ENCODE measurements at regions not wholly inside any gene's neighbourhood (a gene's known extent, or its start where the extent isn't known, plus 50 kb on each side); places are given as distances from the start of the nearest gene placed in this dataset.

DNA sequence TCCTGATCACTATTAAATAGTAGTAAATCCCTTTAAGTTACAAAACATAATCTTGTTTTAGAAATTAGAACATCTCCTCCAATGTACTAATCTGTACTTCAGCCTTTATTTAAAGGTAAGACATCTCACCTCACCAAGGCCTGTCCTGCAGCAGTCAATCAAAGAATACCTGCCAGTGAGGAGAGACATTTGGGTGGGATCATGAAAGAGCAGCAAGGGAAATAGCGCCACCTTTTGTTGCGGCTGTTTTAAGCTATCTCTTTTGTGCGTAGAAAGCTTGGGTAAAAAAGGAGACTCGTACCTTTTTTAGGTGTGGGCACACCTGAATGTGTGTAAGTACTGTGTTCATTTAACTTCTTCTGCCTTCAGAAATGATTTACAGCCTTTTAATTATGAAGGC lies 117.8 kb upstream of the TMTC1 start:
- DNase-seq: no peak
- Mint-ChIP-seq H3K4me1 (no peaks in the 10 kb centered on the region), H3K9me3 (no peaks in the 10 kb centered on the region), H3K4me3 (no peak overlapping the region), H3K27ac (no peak overlapping the region), H3K27me3 (ENCODE audit: low read depth, poor library complexity) (peaks cover 3% of the 10 kb centered on the region), H3K36me3 (ENCODE audit: low read depth) (no peaks in the 10 kb centered on the region)
- TF ChIP-seq, protein P1, sequence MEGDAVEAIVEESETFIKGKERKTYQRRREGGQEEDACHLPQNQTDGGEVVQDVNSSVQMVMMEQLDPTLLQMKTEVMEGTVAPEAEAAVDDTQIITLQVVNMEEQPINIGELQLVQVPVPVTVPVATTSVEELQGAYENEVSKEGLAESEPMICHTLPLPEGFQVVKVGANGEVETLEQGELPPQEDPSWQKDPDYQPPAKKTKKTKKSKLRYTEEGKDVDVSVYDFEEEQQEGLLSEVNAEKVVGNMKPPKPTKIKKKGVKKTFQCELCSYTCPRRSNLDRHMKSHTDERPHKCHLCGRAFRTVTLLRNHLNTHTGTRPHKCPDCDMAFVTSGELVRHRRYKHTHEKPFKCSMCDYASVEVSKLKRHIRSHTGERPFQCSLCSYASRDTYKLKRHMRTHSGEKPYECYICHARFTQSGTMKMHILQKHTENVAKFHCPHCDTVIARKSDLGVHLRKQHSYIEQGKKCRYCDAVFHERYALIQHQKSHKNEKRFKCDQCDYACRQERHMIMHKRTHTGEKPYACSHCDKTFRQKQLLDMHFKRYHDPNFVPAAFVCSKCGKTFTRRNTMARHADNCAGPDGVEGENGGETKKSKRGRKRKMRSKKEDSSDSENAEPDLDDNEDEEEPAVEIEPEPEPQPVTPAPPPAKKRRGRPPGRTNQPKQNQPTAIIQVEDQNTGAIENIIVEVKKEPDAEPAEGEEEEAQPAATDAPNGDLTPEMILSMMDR (IDR thresholded peaks at IDR 0.05): no peak

DNA sequence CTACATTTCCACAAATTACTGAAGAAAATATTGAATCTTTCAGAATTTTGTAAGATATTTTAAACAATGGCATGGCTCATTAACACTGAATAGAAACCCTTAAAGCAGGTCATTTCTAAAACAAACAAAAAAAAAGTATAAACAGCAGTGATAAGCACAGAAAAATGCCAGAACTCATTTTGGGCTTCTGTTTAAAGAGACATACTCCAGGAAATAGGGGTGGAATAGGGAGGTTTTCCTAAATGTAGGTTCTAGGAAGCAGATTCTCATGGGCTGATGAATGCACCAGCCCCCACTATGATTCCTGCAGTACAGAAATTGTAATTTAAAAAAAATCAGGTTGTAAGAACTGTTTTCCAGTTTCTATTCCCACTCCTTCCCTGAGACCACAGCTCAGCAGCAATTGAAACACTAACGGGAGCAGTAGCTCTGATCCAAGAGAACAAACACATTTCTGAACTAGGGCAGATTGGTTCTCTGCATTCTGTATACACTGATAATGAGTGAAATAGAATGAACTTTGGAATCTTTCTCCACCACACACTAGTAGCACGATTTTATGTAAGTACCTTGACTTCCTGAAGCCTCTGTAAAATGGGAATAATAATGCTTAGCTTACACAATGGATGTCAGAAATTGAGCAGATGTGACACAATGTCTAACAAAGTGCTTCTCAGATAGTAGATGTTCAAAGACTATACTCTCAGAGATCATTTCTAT lies 115.6 kb upstream of the TMTC1 start:
- Mint-ChIP-seq H3K27me3 (ENCODE audit: low read depth, poor library complexity) (peaks cover 7% of the 10 kb centered on the region), H3K9me3 (no peaks in the 10 kb centered on the region), H3K36me3 (ENCODE audit: low read depth) (no peaks in the 10 kb centered on the region), H3K4me1 (no peaks in the 10 kb centered on the region), H3K4me3 (no peak overlapping the region), H3K27ac (no peak overlapping the region)
- DNase-seq: no peak
- TF ChIP-seq, protein P1 (IDR thresholded peaks at IDR 0.05): no peak

- Mint-ChIP-seq H3K27ac (no peak overlapping the region), H3K4me1 (no peaks in the 10 kb centered on the region), H3K27me3 (ENCODE audit: low read depth, poor library complexity) (peaks cover 7% of the 10 kb centered on the region), H3K9me3 (no peaks in the 10 kb centered on the region), H3K4me3 (no peak overlapping the region), H3K36me3 (ENCODE audit: low read depth) (no peaks in the 10 kb centered on the region)
- DNase-seq: no peak
- TF ChIP-seq, protein P1 (IDR thresholded peaks at IDR 0.05): no peak
Measured at GRCh38 chr12:29895966-29896365, 112.2 kb upstream of the TMTC1 start.

DNA sequence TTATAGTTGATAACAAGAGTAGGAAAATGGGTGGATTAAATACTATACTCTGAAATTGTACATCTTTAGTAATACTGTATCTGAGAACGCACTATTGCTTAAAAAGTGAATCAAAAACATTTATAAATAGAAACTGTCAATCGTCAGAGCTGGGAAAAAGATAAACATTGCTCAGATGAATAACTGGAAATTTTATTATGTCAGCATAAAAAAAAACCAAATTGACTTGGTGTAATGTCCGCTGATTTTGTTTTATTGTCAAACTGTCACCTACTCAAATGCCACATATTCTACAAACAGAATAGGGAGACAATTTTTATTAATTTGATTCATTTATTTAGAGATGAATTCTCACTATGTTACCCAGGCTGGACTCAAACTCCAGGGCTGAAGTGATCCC lies 109.3 kb upstream of the TMTC1 start:
- TF ChIP-seq, protein P1 (IDR thresholded peaks at IDR 0.05): no peak
- Mint-ChIP-seq H3K27me3 (ENCODE audit: low read depth, poor library complexity) (peaks cover 4% of the 10 kb centered on the region), H3K4me3 (no peak overlapping the region), H3K27ac (no peak overlapping the region), H3K36me3 (ENCODE audit: low read depth) (no peaks in the 10 kb centered on the region), H3K9me3 (peaks cover 1% of the 10 kb centered on the region), H3K4me1 (no peaks in the 10 kb centered on the region)
- DNase-seq: no peak

DNA sequence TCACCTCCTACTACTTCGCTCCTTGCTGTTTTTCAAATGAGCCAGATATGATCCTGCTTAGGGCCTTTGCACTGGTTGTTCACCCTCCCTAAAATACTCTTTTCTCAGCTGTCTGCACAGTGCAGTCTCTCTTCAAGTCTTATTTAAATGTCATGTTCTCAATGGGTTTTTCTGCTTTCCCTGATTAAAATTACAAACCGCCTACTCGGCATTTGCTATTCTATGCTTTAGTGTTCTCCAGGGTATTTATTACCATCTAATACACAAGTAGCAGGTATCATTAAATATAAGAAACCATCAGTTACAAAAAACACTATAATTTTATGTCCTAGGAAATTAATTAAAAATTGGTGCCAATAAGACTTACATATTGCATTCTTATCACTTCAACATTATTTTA lies 108.0 kb upstream of the TMTC1 start:
- DNase-seq: no peak
- H3K4me3 Mint-ChIP-seq: no peak overlapping the region
- peaks cover 3% of the 10 kb centered on the region for H3K9me3 Mint-ChIP-seq
- H3K27ac Mint-ChIP-seq: no peak overlapping the region
- H3K4me1 Mint-ChIP-seq: no peaks in the 10 kb centered on the region
- TF ChIP-seq, protein P1 (IDR thresholded peaks at IDR 0.05): no peak
- H3K27me3 Mint-ChIP-seq (ENCODE audit: low read depth, poor library complexity): peaks cover 4% of the 10 kb centered on the region
- no peaks in the 10 kb centered on the region for H3K36me3 Mint-ChIP-seq (ENCODE audit: low read depth)

GRCh38 chr12:29889737-29890136 lies 106.0 kb upstream of the TMTC1 start:
- DNase-seq: peak; percentile 55
- no peaks in the 10 kb centered on the region for H3K36me3 Mint-ChIP-seq (ENCODE audit: low read depth)
- TF ChIP-seq, protein P1 (IDR thresholded peaks at IDR 0.05): peak; percentile 54
- no peak overlapping the region for H3K27ac Mint-ChIP-seq
- H3K4me3 Mint-ChIP-seq: no peak overlapping the region
- peaks cover 10% of the 10 kb centered on the region for H3K9me3 Mint-ChIP-seq
- H3K27me3 Mint-ChIP-seq (ENCODE audit: low read depth, poor library complexity): peaks cover under 1% of the 10 kb centered on the region
- no peaks in the 10 kb centered on the region for H3K4me1 Mint-ChIP-seq

Data from nephron progenitor cell (in vitro differentiated cells).